ENCODE measurements at regions not wholly inside any gene's neighbourhood (a gene's known extent, or its start where the extent isn't known, plus 50 kb on each side); places are given as distances from the start of the nearest gene placed in this dataset.

DNA sequence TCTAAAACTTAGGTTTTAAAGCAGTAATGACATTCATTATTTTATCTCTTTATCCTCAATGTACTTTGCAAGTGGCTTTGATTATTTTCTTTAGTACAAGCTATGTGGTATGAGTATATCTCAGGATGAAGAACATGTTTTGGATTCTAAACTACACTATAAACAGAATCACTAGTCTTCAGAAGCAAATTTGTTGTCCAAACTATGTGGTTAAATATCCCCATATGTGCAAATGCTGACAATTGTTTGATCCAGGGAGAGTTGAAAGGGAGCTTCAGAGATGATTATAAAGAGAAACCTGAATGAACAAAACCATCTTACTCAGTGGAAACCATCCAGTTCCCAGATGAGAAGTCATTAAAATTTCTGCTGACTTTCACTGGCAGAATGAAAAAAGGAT, 179.3 kb downstream of the MDFIC start:
- TF ChIP-seq, protein P1, sequence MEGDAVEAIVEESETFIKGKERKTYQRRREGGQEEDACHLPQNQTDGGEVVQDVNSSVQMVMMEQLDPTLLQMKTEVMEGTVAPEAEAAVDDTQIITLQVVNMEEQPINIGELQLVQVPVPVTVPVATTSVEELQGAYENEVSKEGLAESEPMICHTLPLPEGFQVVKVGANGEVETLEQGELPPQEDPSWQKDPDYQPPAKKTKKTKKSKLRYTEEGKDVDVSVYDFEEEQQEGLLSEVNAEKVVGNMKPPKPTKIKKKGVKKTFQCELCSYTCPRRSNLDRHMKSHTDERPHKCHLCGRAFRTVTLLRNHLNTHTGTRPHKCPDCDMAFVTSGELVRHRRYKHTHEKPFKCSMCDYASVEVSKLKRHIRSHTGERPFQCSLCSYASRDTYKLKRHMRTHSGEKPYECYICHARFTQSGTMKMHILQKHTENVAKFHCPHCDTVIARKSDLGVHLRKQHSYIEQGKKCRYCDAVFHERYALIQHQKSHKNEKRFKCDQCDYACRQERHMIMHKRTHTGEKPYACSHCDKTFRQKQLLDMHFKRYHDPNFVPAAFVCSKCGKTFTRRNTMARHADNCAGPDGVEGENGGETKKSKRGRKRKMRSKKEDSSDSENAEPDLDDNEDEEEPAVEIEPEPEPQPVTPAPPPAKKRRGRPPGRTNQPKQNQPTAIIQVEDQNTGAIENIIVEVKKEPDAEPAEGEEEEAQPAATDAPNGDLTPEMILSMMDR (IDR thresholded peaks at IDR 0.05), result no peak
- TF ChIP-seq POLR2A (IDR thresholded peaks at IDR 0.05), result no peak
